Esophagus muscularis mucosa (tissue), 4 donors: ENCODE measurements at regions not wholly inside any gene's neighbourhood (a gene's known extent, or its start where the extent isn't known, plus 50 kb on each side); places are given as distances from the start of the nearest gene placed in this dataset.

Experiments used
- DNase-seq: peaks from one replicate; pipeline ENCODE4 v3.0.0-alpha.2; 2017; ENCODE audit errors: extremely low spot score
- H3K27ac ChIP-seq, 4 donors: fragments of 200-600 bp; sonication (generic); replicated peaks in 1 of 4; 1 replicate in 3 of 4; 2 replicates in 1 of 4; pipeline ENCODE4 v1.5.1; 2016 to 2019; ENCODE audit warnings: mild to moderate bottlenecking in 1 of 4
- H3K27me3 ChIP-seq, 4 donors: fragments of 200-600 bp; sonication (generic); one replicate each; pipeline versions ENCODE4 v1.5.1 to v1.6.0; 2016 to 2019
- H3K36me3 ChIP-seq, 4 donors: fragments of 200-600 bp; sonication (generic); one replicate each; pipeline ENCODE4 v1.5.1; 2016 to 2019
- H3K4me1 ChIP-seq, 4 donors: fragments of 200-600 bp; sonication (generic); one replicate each; pipeline ENCODE4 v1.5.1; 2016 to 2019
- H3K4me3 ChIP-seq, 4 donors: fragments of 200-600 bp; sonication (generic); 1 replicate in 2 of 4; 2 replicates in 2 of 4; pipeline ENCODE4 v1.5.1; 2016 to 2019; ENCODE audit warnings: mild to moderate bottlenecking in 4 of 4, moderate library complexity in 1 of 4
- H3K9me3 ChIP-seq, 4 donors: fragments of 200-600 bp; sonication (generic); 1 replicate in 3 of 4; 2 replicates in 1 of 4; pipeline ENCODE4 v1.5.1; 2016 to 2019
- EP300 ChIP-seq: sonication (generic); formaldehyde crosslinking; IDR thresholded peaks from one replicate; pipeline ENCODE4 v1.6.1; 2017; ENCODE audit warnings: antibody characterized with exemption
- POLR2A ChIP-seq: fragments of 450-650 bp; IDR thresholded peaks from one replicate; pipeline ENCODE4 v1.6.1; 2017; ENCODE audit warnings: antibody characterized with exemption, moderate library complexity, mild to moderate bottlenecking, low read depth
- POLR2AphosphoS5 ChIP-seq, 2 donors: sonication (generic); formaldehyde crosslinking; IDR thresholded peaks; one replicate each; pipeline ENCODE4 v1.6.1; 2017; ENCODE audit warnings: antibody characterized with exemption in 2 of 2
- whole genome bisulfite sequencing: methylation state at CpG from one replicate; pipeline ENCODE4 v1.1.5; 2018; 5-methylcytosine and 5-hydroxymethylcytosine counted together
- intact Hi-C: fragments of 100-400 bp; cut with DNase I; formaldehyde crosslinking; loops from one replicate; pipeline ENCODE4 v1.15.1; 2023
- TF ChIP-seq, protein P1 (sequence below), 3 experiments: fragments of 200-600 bp in 2 of 3; fragments of 450-650 bp in 1 of 3; sonication (generic) in 2 of 3; IDR thresholded peaks; one replicate each; pipeline ENCODE4 v1.5.1; 2017 to 2019; ENCODE audit warnings: antibody characterized with exemption in 3 of 3, mild to moderate bottlenecking in 2 of 3, moderate library complexity in 1 of 3

DNA sequence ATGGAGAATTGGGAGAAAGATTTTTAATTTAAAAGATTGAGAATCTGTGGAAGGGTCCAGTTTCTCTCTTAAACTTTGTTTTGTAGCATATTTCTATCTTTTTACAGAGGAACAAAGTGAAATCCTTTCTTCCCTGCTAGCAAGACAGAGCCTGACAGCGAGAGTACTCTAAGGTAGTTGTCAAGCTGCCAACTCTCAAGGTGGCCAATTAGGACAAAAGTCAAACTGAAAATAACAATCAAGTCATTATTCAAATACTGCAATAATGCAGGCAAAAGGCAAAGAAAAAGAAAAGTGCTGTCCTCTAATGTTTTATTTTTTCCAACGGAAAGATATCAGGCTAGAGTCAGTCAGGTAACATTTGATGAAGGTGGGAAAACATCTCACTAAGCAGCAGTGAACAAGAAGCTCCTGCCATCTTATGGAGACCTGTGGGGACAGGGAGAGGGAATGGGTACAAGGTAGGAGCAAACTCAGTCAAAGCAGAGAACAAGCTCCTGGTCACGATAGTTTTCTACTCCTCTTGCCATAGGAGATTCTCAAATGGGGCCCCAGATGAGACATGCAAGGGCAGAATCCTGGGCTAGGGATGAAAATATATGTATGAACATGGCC lies 801.9 kb upstream of the SLITRK1 start:
- TF ChIP-seq EP300: no peak
- no peak for TF ChIP-seq POLR2A
- TF ChIP-seq POLR2AphosphoS5 (IDR thresholded peaks at IDR 0.05): no peak
- Histone ChIP-seq H3K4me3 (no peak overlapping the region), H3K4me1 (peaks cover 7 to 14% (median 12%) of the 10 kb centered on the region in 4 donors), H3K27ac (no peak overlapping the region), H3K9me3 (no peaks in the 10 kb centered on the region), H3K36me3 (no peaks in the 10 kb centered on the region), H3K27me3 (no peaks in the 10 kb centered on the region)
- intact Hi-C loops: no loop called here
- WGBS: 60% methylated on average over 3 of the region's 3 CpGs
- DNase-seq: no peak

DNA sequence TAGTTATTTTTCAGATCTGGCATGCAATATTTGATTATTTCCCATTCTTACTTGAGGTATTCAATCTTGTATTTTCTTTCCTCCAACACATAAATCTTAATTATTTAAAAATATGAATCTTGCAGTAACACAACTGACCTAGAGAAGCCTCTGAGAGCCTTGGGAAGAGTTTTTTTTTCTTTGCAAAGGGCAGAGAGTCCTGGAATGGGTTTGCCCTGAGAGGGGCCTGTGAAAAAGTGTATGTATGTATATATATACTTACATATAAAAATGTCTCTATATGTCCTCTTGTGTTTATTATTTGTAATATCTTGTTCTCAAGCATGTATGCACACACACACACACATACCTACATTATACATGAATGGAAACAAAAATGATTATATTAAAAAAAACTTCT lies 801.2 kb upstream of the SLITRK1 start:
- peaks cover 7 to 14% (median 12%) of the 10 kb centered on the region in 4 donors for H3K4me1 ChIP-seq
- no peaks in the 10 kb centered on the region for H3K27me3 ChIP-seq
- TF ChIP-seq EP300 (no peak), POLR2AphosphoS5 (IDR thresholded peaks at IDR 0.05) (no peak), POLR2A (no peak)
- TF ChIP-seq, protein P1, sequence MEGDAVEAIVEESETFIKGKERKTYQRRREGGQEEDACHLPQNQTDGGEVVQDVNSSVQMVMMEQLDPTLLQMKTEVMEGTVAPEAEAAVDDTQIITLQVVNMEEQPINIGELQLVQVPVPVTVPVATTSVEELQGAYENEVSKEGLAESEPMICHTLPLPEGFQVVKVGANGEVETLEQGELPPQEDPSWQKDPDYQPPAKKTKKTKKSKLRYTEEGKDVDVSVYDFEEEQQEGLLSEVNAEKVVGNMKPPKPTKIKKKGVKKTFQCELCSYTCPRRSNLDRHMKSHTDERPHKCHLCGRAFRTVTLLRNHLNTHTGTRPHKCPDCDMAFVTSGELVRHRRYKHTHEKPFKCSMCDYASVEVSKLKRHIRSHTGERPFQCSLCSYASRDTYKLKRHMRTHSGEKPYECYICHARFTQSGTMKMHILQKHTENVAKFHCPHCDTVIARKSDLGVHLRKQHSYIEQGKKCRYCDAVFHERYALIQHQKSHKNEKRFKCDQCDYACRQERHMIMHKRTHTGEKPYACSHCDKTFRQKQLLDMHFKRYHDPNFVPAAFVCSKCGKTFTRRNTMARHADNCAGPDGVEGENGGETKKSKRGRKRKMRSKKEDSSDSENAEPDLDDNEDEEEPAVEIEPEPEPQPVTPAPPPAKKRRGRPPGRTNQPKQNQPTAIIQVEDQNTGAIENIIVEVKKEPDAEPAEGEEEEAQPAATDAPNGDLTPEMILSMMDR (IDR thresholded peaks at IDR 0.05): no peak
- intact Hi-C loops: no loop called here
- DNase-seq: no peak
- no peak overlapping the region for H3K27ac ChIP-seq
- no peaks in the 10 kb centered on the region for H3K9me3 ChIP-seq
- no peaks in the 10 kb centered on the region for H3K36me3 ChIP-seq
- H3K4me3 ChIP-seq: no peak overlapping the region

DNA sequence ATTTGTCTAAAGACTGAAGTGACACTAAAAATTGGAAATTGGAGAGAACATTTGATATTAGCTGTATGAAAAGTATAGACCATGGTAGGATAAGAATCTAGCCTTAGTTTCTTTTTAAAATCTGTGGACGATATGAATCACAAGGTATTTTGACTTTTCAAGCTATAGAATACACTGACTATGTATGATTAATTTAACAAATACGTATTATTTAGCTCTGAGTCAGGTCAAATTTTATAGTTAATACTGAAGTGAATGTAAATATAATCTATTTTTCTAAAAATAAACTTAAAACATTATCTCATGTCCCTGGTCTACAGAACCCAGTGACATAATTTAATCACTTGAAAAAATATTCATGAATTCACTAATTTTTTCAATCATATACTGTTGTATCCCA lies 795.6 kb upstream of the SLITRK1 start:
- no peak for DNase-seq
- intact Hi-C loops: no loop called here
- Histone ChIP-seq H3K36me3 (no peaks in the 10 kb centered on the region), H3K4me3 (no peak overlapping the region), H3K9me3 (peaks cover 0 to 4% (median 0%) of the 10 kb centered on the region in 4 donors), H3K27me3 (no peaks in the 10 kb centered on the region), H3K4me1 (no peaks in the 10 kb centered on the region), H3K27ac (no peak overlapping the region)
- WGBS: 77% methylated on average over 2 of the region's 2 CpGs
- no peak for TF ChIP-seq POLR2A

DNA sequence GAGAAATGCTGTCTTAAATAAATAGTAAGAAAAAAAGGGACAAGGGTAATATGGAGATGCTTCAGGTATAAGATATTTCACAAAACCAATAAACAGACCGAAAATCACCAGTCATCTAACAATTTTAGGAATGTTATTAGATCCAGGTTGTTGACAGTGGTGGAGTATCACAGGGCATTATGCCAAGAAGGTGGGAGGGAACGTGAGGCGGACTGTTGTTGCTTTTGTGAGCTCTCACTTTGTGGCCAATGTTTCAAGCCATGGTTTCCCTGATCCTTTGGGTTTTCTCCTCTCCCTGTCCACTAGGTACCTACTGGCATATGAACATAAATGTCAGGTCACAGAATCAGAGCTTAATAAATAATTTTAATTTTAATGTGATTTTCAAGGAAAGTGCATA lies 790.3 kb upstream of the SLITRK1 start:
- H3K36me3 ChIP-seq: no peaks in the 10 kb centered on the region
- no peak overlapping the region for H3K4me3 ChIP-seq
- no peak for DNase-seq
- no peaks in the 10 kb centered on the region for H3K27me3 ChIP-seq
- intact Hi-C loops: no loop called here
- WGBS: 62% methylated on average over 3 of the region's 3 CpGs
- TF ChIP-seq POLR2A (no peak), EP300 (no peak), POLR2AphosphoS5 (IDR thresholded peaks at IDR 0.05) (no peak)
- TF ChIP-seq, protein P1 (IDR thresholded peaks at IDR 0.05): no peak
- H3K9me3 ChIP-seq: peaks cover 0 to 4% (median 0%) of the 10 kb centered on the region in 4 donors
- H3K4me1 ChIP-seq: no peaks in the 10 kb centered on the region
- no peak overlapping the region for H3K27ac ChIP-seq

DNA sequence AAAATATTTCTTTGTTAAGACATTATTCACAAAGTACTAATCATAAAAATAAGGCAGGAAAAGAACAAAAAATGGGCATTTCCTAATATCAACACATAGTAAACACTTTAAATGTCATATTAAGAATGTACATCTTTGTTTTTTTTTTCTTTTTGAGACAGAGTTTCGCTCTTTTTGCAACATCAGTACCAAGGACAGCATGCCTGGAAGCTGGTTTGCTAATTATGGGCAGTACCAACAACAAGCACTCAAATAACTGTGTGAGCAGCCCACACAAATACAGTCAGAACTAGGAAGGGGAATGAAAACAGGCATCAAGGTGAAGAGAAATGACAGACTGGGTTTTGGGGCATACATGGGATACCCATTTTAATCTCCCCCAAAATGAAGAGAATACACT lies 788.0 kb upstream of the SLITRK1 start:
- intact Hi-C loops: no loop called here
- Histone ChIP-seq H3K4me3 (no peak overlapping the region), H3K36me3 (no peaks in the 10 kb centered on the region), H3K27ac (no peak overlapping the region), H3K27me3 (no peaks in the 10 kb centered on the region), H3K4me1 (no peaks in the 10 kb centered on the region), H3K9me3 (peaks cover 0 to 4% (median 0%) of the 10 kb centered on the region in 4 donors)
- WGBS: 88% methylated on average over 1 of the region's 1 CpG
- no peak for DNase-seq
- TF ChIP-seq POLR2A (no peak), POLR2AphosphoS5 (IDR thresholded peaks at IDR 0.05) (no peak), EP300 (no peak)
- TF ChIP-seq, protein P1 (IDR thresholded peaks at IDR 0.05): no peak

DNA sequence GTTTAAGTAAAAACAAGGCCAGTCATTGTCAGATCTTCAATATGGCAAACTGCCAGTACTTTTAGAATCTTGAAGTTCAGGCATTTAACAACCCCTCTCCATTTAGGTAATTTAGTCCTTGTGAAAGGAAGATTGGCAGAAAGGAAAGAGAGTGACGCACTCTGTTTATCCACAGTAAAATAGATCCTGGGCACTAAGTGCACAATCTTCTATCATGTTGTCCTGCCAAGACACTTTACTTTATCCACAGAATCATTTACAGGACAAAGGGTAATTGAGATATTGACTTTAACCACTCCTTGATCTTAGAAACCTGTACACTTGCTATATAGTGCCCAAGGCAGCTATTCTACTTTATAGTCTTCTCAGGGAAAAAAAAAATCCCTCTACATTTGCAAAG lies 786.4 kb upstream of the SLITRK1 start:
- H3K9me3 ChIP-seq: no peaks in the 10 kb centered on the region
- intact Hi-C loops: no loop called here
- DNase-seq: no peak
- no peaks in the 10 kb centered on the region for H3K36me3 ChIP-seq
- H3K27ac ChIP-seq: no peak overlapping the region
- no peak overlapping the region for H3K4me3 ChIP-seq
- WGBS: 71% methylated on average over 1 of the region's 1 CpG
- no peak for TF ChIP-seq POLR2AphosphoS5 (IDR thresholded peaks at IDR 0.05)
- no peaks in the 10 kb centered on the region for H3K4me1 ChIP-seq
- H3K27me3 ChIP-seq: no peaks in the 10 kb centered on the region
